ACC112 (cell line): ENCODE measurements at regions not wholly inside any gene's neighbourhood (a gene's known extent, or its start where the extent isn't known, plus 50 kb on each side); places are given as distances from the start of the nearest gene placed in this dataset.

Experiments used
- H2AFZ ChIP-seq: fragments of 200-600 bp; sonication (generic); one replicate; pipeline ENCODE4 v1.6.0; 2017; ENCODE audit warnings: antibody characterized with exemption, low read length; ENCODE audit not compliant: unreplicated experiment
- H3K27ac ChIP-seq: fragments of 200-600 bp; sonication (generic); 2 replicates; pipeline ENCODE4 v1.5.1; 2014; ENCODE audit warnings: low read depth, mild to moderate bottlenecking, antibody characterized with exemption, low read length, moderate library complexity
- H3K27me3 ChIP-seq: fragments of 200-600 bp; sonication (generic); 2 replicates; pipeline ENCODE4 v1.6.1; 2014; ENCODE audit warnings: mild to moderate bottlenecking, antibody characterized with exemption, low read length, moderate library complexity, mixed read lengths; ENCODE audit not compliant: insufficient read depth
- H3K36me3 ChIP-seq: fragments of 200-600 bp; sonication (generic); 2 replicates; pipeline ENCODE4 v1.6.1; 2016; ENCODE audit warnings: mild to moderate bottlenecking, antibody characterized with exemption, low read length, moderate library complexity, mixed read lengths; ENCODE audit not compliant: insufficient read depth
- H3K4me1 ChIP-seq: fragments of 200-600 bp; sonication (generic); one replicate; pipeline ENCODE4 v1.6.1; 2016; ENCODE audit warnings: low read length, mixed read lengths; ENCODE audit not compliant: insufficient read depth, unreplicated experiment, control insufficient read depth
- H3K4me3 ChIP-seq: fragments of 200-600 bp; sonication (generic); 2 replicates; pipeline ENCODE4 v1.5.1; 2014; ENCODE audit warnings: mild to moderate bottlenecking, low read depth, low read length
- H3K79me2 ChIP-seq: fragments of 200-600 bp; sonication (generic); one replicate; pipeline ENCODE4 v1.6.0; 2016; ENCODE audit warnings: low read length; ENCODE audit not compliant: control insufficient read depth, unreplicated experiment, insufficient read depth

- Histone ChIP-seq H3K79me2 (no peaks in the 10 kb centered on the region), H3K4me3 (no peak overlapping the region), H2AFZ (peak overlapping the region; percentile 50), H3K27ac (no peak overlapping the region), H3K36me3 (no peaks in the 10 kb centered on the region), H3K4me1 (peaks cover 6% of the 10 kb centered on the region), H3K27me3 (no peaks in the 10 kb centered on the region)
These were observed 53.1 kb downstream of the GSX2 start for GRCh38 chr4:54152846-54153600.

DNA sequence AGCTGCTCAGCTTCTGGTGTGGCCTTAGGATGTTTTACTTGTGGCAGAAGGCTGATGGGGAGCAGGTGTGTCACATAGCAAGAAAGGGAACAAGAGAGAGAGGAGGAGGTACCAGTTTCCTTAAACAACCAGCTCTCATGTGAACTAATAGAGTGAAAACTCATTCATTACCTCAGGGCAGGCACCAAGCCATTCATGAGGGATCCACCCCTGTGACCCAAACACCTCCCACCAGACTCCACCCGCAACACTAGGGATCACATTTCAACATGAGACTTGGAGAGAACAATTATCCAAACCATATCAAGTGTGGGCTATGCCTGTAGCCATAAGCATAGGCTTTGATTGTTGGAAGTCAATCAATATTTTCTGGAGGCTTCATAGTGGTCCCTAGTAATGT, 56.0 kb downstream of the GSX2 start:
- Histone ChIP-seq H3K79me2 (no peaks in the 10 kb centered on the region), H3K27me3 (no peaks in the 10 kb centered on the region), H3K36me3 (no peaks in the 10 kb centered on the region), H2AFZ (no peak overlapping the region), H3K4me1 (peaks cover 6% of the 10 kb centered on the region), H3K27ac (no peak overlapping the region), H3K4me3 (no peak overlapping the region)

GRCh38 chr4:54157606-54158005, 57.6 kb downstream of the GSX2 start:
- Histone ChIP-seq H3K36me3 (no peaks in the 10 kb centered on the region), H2AFZ (no peak overlapping the region), H3K27me3 (no peaks in the 10 kb centered on the region), H3K79me2 (no peaks in the 10 kb centered on the region), H3K4me1 (peaks cover 6% of the 10 kb centered on the region), H3K4me3 (no peak overlapping the region), H3K27ac (no peak overlapping the region)

DNA sequence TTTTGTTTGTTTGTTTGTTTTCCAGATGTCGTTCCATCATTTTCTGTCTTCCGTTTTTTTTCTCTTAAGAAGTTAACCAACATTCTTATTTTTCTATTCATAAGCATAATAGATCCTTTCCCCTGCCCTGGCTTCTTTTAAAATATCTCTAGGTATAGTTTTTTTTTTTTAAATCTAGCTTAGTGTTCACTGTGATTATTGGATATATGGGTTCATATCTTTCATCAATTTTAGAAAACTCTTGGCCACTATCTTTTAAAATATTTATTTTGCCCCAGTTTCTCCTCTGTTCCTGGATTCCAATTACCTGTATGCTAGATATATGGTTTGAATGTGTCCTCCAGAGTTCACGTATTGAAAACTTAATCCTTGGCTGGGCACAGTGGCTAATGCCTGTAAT, 59.6 kb downstream of the GSX2 start:
- H3K27ac ChIP-seq: no peak overlapping the region
- H3K27me3 ChIP-seq: no peaks in the 10 kb centered on the region
- H2AFZ ChIP-seq: no peak overlapping the region
- H3K36me3 ChIP-seq: no peaks in the 10 kb centered on the region
- H3K4me3 ChIP-seq: no peak overlapping the region
- H3K4me1 ChIP-seq: peaks cover under 1% of the 10 kb centered on the region
- H3K79me2 ChIP-seq: no peaks in the 10 kb centered on the region

GRCh38 chr4:54165011-54165410, 64.1 kb upstream of the PDGFRA start:
- Histone ChIP-seq H2AFZ (peak overlapping the region; percentile 29), H3K4me1 (peaks cover 16% of the 10 kb centered on the region), H3K36me3 (no peaks in the 10 kb centered on the region), H3K4me3 (peak overlapping the region; percentile 25; the same call in 1 of the 2 replicates), H3K79me2 (no peaks in the 10 kb centered on the region), H3K27ac (peak overlapping the region; percentile 70), H3K27me3 (no peaks in the 10 kb centered on the region)

DNA sequence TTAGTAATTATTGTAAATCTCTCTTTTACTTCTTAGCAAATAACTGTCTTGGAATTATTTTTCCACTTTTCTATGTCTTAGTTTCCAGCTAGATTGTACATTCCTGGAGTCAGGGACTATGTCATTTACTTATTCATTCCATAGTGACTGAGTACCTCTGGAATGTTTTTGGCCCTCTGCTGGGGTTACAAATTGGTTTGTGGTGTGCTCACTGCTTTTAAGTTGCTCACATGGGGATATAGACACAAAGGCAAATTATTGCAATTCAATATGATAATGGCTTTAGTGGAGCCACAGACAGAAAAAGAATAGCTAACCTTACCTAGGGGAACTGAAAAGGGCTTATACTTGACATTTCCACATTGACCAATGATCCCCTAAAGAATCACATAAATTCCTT, 63.7 kb upstream of the PDGFRA start:
- H3K27ac ChIP-seq: peak overlapping the region; percentile 70
- H3K4me3 ChIP-seq: peak overlapping the region; percentile 25; the same call in 1 of the 2 replicates
- no peaks in the 10 kb centered on the region for H3K27me3 ChIP-seq
- H2AFZ ChIP-seq: peak overlapping the region; percentile 29
- H3K4me1 ChIP-seq: peaks cover 16% of the 10 kb centered on the region
- no peaks in the 10 kb centered on the region for H3K79me2 ChIP-seq
- H3K36me3 ChIP-seq: no peaks in the 10 kb centered on the region

GRCh38 chr4:54167508-54167907, 61.6 kb upstream of the PDGFRA start:
- no peaks in the 10 kb centered on the region for H3K36me3 ChIP-seq
- H3K79me2 ChIP-seq: no peaks in the 10 kb centered on the region
- peaks cover 16% of the 10 kb centered on the region for H3K4me1 ChIP-seq
- no peak overlapping the region for H2AFZ ChIP-seq
- no peak overlapping the region for H3K27ac ChIP-seq
- no peak overlapping the region for H3K4me3 ChIP-seq
- H3K27me3 ChIP-seq: no peaks in the 10 kb centered on the region

DNA sequence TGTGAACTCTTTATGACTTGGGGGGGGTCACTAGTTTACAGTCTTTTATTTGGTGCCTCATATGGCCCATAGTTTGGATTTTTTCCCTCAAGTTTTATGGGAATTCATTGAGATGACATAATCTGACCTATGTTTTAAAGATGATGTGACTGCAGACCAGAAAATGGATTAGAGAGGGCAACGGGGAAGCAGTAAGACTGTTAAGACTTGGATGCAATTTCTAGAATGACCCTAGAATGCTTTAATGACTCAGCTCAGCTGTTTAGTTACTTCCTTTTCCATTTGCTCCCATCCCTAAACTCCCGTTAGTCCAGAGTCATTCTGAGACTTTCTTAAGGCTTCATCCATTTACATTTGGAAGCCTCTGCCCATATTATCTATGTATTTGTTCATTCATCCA, 59.9 kb upstream of the PDGFRA start:
- Histone ChIP-seq H3K4me3 (no peak overlapping the region), H3K36me3 (no peaks in the 10 kb centered on the region), H3K79me2 (no peaks in the 10 kb centered on the region), H3K4me1 (peaks cover 16% of the 10 kb centered on the region), H3K27me3 (no peaks in the 10 kb centered on the region), H3K27ac (no peak overlapping the region), H2AFZ (no peak overlapping the region)

- H3K4me1 ChIP-seq: no peaks in the 10 kb centered on the region
- no peak overlapping the region for H2AFZ ChIP-seq
- H3K4me3 ChIP-seq: no peak overlapping the region
- no peaks in the 10 kb centered on the region for H3K36me3 ChIP-seq
- no peaks in the 10 kb centered on the region for H3K79me2 ChIP-seq
- H3K27me3 ChIP-seq: no peaks in the 10 kb centered on the region
- no peak overlapping the region for H3K27ac ChIP-seq
These were observed 56.9 kb upstream of the PDGFRA start for GRCh38 chr4:54172156-54172555.

DNA sequence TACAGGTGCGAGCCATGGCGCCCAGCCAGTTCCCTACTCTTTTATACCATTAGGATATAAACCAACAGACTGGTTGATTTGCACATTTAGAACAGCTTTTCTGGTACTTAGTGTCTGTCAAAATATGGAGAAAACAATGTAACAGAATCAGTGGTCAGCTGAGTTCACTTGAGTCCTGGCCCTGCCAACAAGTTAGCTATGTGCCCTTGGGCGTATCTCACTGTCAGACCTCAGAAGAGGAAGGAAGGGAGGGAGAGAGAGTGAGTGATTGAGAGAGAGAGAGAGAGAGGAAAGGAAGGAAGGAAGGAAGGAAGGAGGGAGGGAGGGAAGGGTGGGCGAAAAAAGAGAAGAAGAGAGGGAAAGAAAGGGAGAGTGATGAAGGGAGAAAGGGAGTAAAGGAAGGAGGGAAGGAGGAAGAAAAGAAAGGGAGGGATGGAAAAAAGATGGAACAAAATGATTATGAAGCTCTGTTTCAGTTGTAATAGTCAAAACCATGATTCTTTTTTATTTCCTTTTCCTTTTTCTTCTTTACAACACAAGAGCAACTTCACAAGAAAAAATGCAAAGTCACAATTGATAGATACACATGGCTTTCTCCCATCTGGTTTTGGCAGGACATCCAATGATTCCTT, 55.7 kb upstream of the PDGFRA start:
- Histone ChIP-seq H3K27me3 (no peaks in the 10 kb centered on the region), H3K79me2 (no peaks in the 10 kb centered on the region), H3K4me3 (no peak overlapping the region), H3K36me3 (no peaks in the 10 kb centered on the region), H3K27ac (no peak overlapping the region), H3K4me1 (no peaks in the 10 kb centered on the region), H2AFZ (no peak overlapping the region)

DNA sequence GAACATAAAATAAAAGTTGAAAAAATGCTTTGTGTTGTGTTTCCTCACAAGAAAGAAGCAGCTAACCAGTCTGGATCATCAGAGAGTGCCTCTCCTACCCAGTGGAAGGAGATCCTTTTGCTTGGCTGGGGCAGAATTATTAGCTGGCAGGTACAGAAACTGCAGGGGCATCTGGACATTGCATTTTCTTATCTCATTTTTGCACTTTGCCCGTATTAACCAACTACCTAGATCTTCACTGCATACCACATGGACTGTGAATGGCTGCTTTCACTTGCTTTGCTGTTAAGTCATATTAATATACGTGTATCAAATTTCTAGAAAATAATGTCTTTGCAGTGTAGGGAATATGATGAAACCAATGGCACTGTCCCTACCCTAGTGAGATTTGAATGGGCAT, 52.9 kb upstream of the PDGFRA start:
- Histone ChIP-seq H2AFZ (no peak overlapping the region), H3K4me1 (no peaks in the 10 kb centered on the region), H3K79me2 (no peaks in the 10 kb centered on the region), H3K36me3 (no peaks in the 10 kb centered on the region), H3K27ac (no peak overlapping the region), H3K27me3 (no peaks in the 10 kb centered on the region), H3K4me3 (no peak overlapping the region)
